WI38 (cell line): ENCODE measurements at regions not wholly inside any gene's neighbourhood (a gene's known extent, or its start where the extent isn't known, plus 50 kb on each side); places are given as distances from the start of the nearest gene placed in this dataset.

ENCODE experiments used
- H3K4me3 ChIP-seq: 2 replicates; pipeline ENCODE4 v1.5.1; 2011; ENCODE audit warnings: low read depth, mild to moderate bottlenecking, control low read depth, low read length
- CTCF ChIP-seq: IDR thresholded peaks from 2 replicates; pipeline ENCODE4 v1.5.1; 2012; ENCODE audit warnings: low read depth, mild to moderate bottlenecking, control low read depth, low read length

GRCh38 chr13:58239774-58240268, 608.3 kb downstream of the PCDH17 start:
- TF ChIP-seq CTCF: no peak
- H3K4me3 ChIP-seq: no peak overlapping the region

- TF ChIP-seq CTCF: no peak
- H3K4me3 ChIP-seq: no peak overlapping the region
Measured at GRCh38 chr13:58247080-58247479, 615.5 kb downstream of the PCDH17 start.

GRCh38 chr13:58254943-58255342, 623.4 kb downstream of the PCDH17 start:
- no peak overlapping the region for H3K4me3 ChIP-seq
- no peak for TF ChIP-seq CTCF

- no peak overlapping the region for H3K4me3 ChIP-seq
- TF ChIP-seq CTCF: no peak
Measured at GRCh38 chr13:58266271-58266670, 634.7 kb downstream of the PCDH17 start.

DNA sequence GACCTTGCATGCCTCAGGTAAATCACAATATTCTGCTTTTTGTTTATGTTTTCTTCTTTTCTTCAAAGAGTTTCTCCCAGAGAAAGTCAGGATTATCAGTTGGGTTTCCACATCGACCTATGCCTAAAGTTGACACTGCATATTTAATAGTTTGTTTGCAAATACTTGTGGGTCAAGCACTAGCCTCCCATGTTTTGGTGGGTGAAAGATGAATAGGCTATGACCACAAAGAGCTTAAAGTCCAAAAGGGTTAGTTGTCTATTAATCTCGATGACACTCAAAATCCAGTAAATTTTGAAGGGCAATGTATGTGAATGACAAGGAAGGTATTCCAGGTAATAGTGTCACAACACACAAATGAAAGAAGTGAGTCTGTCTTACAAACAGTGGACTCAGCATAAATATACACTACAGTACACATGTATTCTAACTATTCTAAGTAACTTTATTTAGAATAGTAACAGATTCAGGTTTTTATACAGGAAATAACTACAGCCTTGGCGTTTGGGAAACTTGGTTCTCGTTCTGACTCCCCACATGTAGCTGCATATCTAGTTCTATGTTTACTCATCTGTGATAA, 667.1 kb downstream of the PCDH17 start:
- TF ChIP-seq CTCF: no peak
- H3K4me3 ChIP-seq: no peak overlapping the region

DNA sequence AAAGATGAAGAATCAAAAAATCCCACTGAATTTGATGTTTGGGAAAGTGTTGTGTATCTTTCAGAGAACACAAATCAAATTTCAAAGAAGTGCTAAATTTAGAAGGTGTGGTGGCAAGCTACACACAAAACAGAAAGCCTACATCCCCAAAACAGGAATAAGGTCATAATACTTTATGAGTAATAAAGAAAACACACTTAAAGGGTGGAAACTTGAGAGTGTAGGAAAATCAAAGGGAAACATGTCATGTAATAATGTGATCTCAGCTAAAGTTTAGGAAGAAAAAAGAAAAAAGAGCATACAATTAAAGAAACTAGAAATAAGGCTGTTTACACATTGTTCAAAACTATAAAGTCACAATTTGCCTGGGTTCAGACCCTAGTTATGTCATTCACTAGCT, 668.7 kb downstream of the PCDH17 start:
- no peak for TF ChIP-seq CTCF
- H3K4me3 ChIP-seq: no peak overlapping the region

GRCh38 chr13:58300974-58301681, 669.6 kb downstream of the PCDH17 start:
- H3K4me3 ChIP-seq: no peak overlapping the region
- TF ChIP-seq CTCF: no peak
